ENCODE measurements at regions not wholly inside any gene's neighbourhood (a gene's known extent, or its start where the extent isn't known, plus 50 kb on each side); places are given as distances from the start of the nearest gene placed in this dataset.

DNA sequence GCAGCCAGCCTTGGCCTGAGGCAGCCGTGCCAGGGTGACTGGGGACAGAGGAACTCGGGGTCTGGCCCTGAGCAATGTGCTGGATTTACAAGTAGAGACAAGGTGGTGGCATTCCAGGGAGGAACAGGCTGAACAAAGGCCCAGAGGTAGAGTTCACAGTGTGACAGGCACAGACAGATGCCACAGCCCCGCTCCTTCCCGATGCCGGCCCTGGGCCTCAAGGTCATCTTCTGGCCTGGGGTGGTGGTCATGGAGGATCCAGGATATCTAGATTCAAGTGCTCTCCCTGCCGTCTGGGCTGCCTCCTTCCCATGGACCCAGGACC is 68.9 kb upstream of the COL13A1 start:
- Mint-ChIP-seq H3K27ac (no peak overlapping the region), H3K4me3 (no peak overlapping the region), H3K36me3 (no peaks in the 10 kb centered on the region), H3K4me1 (peaks cover 11 to 12% (median 11%) of the 10 kb centered on the region in 3 donors), H3K27me3 (peaks cover 7 to 12% of the 10 kb centered on the region in 2 donors), H3K9me3 (no peaks in the 10 kb centered on the region)
- DNase-seq = no peak
- CTCF ChIA-PET = no interaction called here
- no peaks in the 10 kb centered on the region for H3K9me3 ChIP-seq
- H3K27ac ChIP-seq (ENCODE audit: low read length) = no peak overlapping the region
- H3K36me3 ChIP-seq (ENCODE audit: control insufficient read depth in 2 of 2, extremely low read depth in 1 of 2, insufficient read depth in 1 of 2, low read length in 1 of 2) = no peaks in the 10 kb centered on the region
- POLR2A ChIA-PET = no interaction called here
- H3K27me3 ChIP-seq (replicated peaks in 1 of 2; ENCODE audit: control insufficient read depth in 2 of 2, extremely low read depth in 1 of 2, insufficient read depth in 2 of 2, low read length in 1 of 2) = peaks cover 0 to 40% of the 10 kb centered on the region in 2 experiments
- peaks cover 0 to 4% of the 10 kb centered on the region in 2 experiments for H3K4me1 ChIP-seq (ENCODE audit: control insufficient read depth in 1 of 2, extremely low read depth in 1 of 2, insufficient read depth in 2 of 2, low read length in 2 of 2)
- WGBS (ENCODE audit: insufficient coverage) = 83% methylated on average over 4 of the region's 6 CpGs
- no peak overlapping the region for H3K4me3 ChIP-seq (ENCODE audit: control insufficient read depth in 1 of 2, extremely low read depth in 1 of 2, low read length in 1 of 2)
- ATAC-seq (replicated peaks in 1 of 4) = no peak

DNA sequence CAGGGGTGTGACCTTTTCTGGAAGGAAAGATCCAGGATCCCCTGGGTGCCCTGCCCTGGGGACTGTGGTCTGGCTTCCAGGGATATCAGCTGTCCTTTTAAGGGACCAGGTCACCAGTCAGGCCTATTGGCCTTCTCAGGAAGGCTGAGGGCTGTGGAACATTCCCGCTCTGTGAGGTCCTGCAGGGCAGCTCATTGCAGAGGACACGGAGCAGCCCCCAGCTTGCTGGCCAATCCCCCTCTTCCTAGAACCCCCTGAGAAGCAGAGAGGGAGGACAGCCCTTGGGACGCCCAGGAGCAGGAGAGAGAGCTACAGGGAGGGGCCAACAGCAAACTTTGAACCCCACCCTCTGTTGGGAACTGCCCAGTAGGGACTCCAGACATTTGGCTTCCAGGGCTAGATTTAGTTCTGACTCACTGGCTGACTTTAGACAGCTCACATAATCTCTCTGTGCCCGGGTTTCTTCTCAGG is 67.9 kb upstream of the COL13A1 start:
- 83% methylated on average over 2 of the region's 4 CpGs for WGBS (ENCODE audit: insufficient coverage)
- no peaks in the 10 kb centered on the region for H3K9me3 Mint-ChIP-seq
- no peak overlapping the region for H3K27ac Mint-ChIP-seq
- H3K27me3 ChIP-seq (replicated peaks in 1 of 2; ENCODE audit: control insufficient read depth in 2 of 2, extremely low read depth in 1 of 2, insufficient read depth in 2 of 2, low read length in 1 of 2) = peaks cover 0 to 40% of the 10 kb centered on the region in 2 experiments
- ChIA-PET CTCF (no interaction called here), POLR2A (no interaction called here)
- H3K4me1 ChIP-seq (ENCODE audit: control insufficient read depth in 1 of 2, extremely low read depth in 1 of 2, insufficient read depth in 2 of 2, low read length in 2 of 2) = peaks cover 0 to 4% of the 10 kb centered on the region in 2 experiments
- DNase-seq (no peak), ATAC-seq (replicated peaks in 1 of 4) (no peak)
- H3K27ac ChIP-seq (ENCODE audit: low read length) = no peak overlapping the region
- H3K4me1 Mint-ChIP-seq = peaks cover 11 to 12% (median 11%) of the 10 kb centered on the region in 3 donors
- no peaks in the 10 kb centered on the region for H3K36me3 ChIP-seq (ENCODE audit: control insufficient read depth in 2 of 2, extremely low read depth in 1 of 2, insufficient read depth in 1 of 2, low read length in 1 of 2)
- peaks cover 4 to 7% of the 10 kb centered on the region in 2 donors for H3K27me3 Mint-ChIP-seq
- H3K9me3 ChIP-seq = no peaks in the 10 kb centered on the region
- H3K4me3 Mint-ChIP-seq = no peak overlapping the region
- H3K4me3 ChIP-seq (ENCODE audit: control insufficient read depth in 1 of 2, extremely low read depth in 1 of 2, low read length in 1 of 2) = no peak overlapping the region
- no peaks in the 10 kb centered on the region for H3K36me3 Mint-ChIP-seq

DNA sequence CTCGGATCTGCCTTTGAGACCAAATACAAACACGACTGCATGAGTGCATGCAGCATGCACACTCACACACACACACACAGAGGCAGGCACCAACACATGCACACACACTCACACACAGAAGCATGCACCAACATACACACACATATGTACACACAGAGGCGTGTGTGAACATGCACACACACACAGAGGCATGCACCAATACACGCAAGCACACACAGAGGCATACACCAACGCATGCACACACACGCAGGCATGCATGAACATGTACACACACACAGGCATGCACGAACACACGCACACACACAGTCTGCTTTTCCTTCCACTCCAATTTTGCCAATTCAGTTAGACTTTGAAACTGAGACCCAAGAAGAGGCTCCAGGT is 67.3 kb upstream of the COL13A1 start:
- Mint-ChIP-seq H3K36me3 (no peaks in the 10 kb centered on the region), H3K27ac (no peak overlapping the region), H3K9me3 (no peaks in the 10 kb centered on the region), H3K27me3 (peaks cover 4 to 7% of the 10 kb centered on the region in 2 donors), H3K4me1 (peaks cover 11 to 12% (median 11%) of the 10 kb centered on the region in 3 donors), H3K4me3 (no peak overlapping the region)
- WGBS (ENCODE audit: insufficient coverage) = 78% methylated on average over 7 of the region's 8 CpGs
- peaks cover 0 to 36% of the 10 kb centered on the region in 2 experiments for H3K27me3 ChIP-seq (replicated peaks in 1 of 2; ENCODE audit: control insufficient read depth in 2 of 2, extremely low read depth in 1 of 2, insufficient read depth in 2 of 2, low read length in 1 of 2)
- no peaks in the 10 kb centered on the region for H3K36me3 ChIP-seq (ENCODE audit: control insufficient read depth in 2 of 2, extremely low read depth in 1 of 2, insufficient read depth in 1 of 2, low read length in 1 of 2)
- CTCF ChIA-PET = no interaction called here
- POLR2A ChIA-PET = no interaction called here
- no peak overlapping the region for H3K4me3 ChIP-seq (ENCODE audit: control insufficient read depth in 1 of 2, extremely low read depth in 1 of 2, low read length in 1 of 2)
- DNase-seq (no peak), ATAC-seq (replicated peaks in 1 of 4) (no peak)
- H3K27ac ChIP-seq (ENCODE audit: low read length) = no peak overlapping the region
- peaks cover 0 to 4% of the 10 kb centered on the region in 2 experiments for H3K4me1 ChIP-seq (ENCODE audit: control insufficient read depth in 1 of 2, extremely low read depth in 1 of 2, insufficient read depth in 2 of 2, low read length in 2 of 2)
- H3K9me3 ChIP-seq = no peaks in the 10 kb centered on the region

DNA sequence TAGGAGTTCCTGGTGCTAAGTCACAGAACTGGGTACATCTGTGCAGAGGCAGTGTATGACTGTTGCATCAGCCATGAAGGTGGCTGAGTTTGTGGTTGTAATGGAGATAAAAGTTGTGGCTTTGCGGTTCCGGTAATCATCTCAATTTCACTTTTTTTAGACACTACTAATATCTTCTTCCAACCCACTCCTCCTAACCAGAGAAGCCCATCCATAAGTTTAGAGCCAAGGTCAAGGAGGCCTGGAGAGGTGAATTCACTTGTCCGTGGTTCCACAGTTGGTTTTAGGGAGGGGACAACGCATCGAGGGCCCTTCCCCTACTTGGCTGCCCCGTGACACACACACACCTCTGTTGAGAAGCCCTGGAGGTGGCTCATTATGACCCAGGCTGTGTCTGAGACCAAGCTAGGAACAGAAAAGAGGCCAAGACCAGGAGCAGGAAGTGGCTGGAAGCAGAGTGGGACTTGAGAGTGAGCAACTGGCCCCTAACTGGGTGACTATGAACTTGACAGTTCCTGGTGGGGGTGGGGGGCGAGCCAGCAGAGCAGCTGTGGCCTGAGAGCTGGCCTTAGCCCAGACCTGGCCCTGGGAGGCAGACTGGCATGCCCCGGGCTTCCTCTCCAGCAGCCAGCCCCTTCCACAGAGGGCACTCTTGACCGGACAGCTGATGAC is 66.8 kb upstream of the COL13A1 start:
- no peaks in the 10 kb centered on the region for H3K36me3 ChIP-seq (ENCODE audit: control insufficient read depth in 2 of 2, extremely low read depth in 1 of 2, insufficient read depth in 1 of 2, low read length in 1 of 2)
- H3K9me3 Mint-ChIP-seq = no peaks in the 10 kb centered on the region
- H3K4me3 ChIP-seq (ENCODE audit: control insufficient read depth in 1 of 2, extremely low read depth in 1 of 2, low read length in 1 of 2) = no peak overlapping the region
- POLR2A ChIA-PET = no interaction called here
- H3K27ac Mint-ChIP-seq = no peak overlapping the region
- ATAC-seq (replicated peaks in 1 of 4) (no peak), DNase-seq (no peak)
- peaks cover 0 to 4% of the 10 kb centered on the region in 2 experiments for H3K4me1 ChIP-seq (ENCODE audit: control insufficient read depth in 1 of 2, extremely low read depth in 1 of 2, insufficient read depth in 2 of 2, low read length in 2 of 2)
- H3K27me3 ChIP-seq (replicated peaks in 1 of 2; ENCODE audit: control insufficient read depth in 2 of 2, extremely low read depth in 1 of 2, insufficient read depth in 2 of 2, low read length in 1 of 2) = peaks cover 0 to 32% of the 10 kb centered on the region in 2 experiments
- H3K27me3 Mint-ChIP-seq = peaks cover 4 to 7% of the 10 kb centered on the region in 2 donors
- CTCF ChIA-PET = no interaction called here
- peaks cover 11 to 12% (median 11%) of the 10 kb centered on the region in 3 donors for H3K4me1 Mint-ChIP-seq
- no peak overlapping the region for H3K4me3 Mint-ChIP-seq
- no peaks in the 10 kb centered on the region for H3K9me3 ChIP-seq
- WGBS (ENCODE audit: insufficient coverage) = 48% methylated on average over 6 of the region's 9 CpGs
- H3K27ac ChIP-seq (ENCODE audit: low read length) = no peak overlapping the region
- H3K36me3 Mint-ChIP-seq = no peaks in the 10 kb centered on the region

DNA sequence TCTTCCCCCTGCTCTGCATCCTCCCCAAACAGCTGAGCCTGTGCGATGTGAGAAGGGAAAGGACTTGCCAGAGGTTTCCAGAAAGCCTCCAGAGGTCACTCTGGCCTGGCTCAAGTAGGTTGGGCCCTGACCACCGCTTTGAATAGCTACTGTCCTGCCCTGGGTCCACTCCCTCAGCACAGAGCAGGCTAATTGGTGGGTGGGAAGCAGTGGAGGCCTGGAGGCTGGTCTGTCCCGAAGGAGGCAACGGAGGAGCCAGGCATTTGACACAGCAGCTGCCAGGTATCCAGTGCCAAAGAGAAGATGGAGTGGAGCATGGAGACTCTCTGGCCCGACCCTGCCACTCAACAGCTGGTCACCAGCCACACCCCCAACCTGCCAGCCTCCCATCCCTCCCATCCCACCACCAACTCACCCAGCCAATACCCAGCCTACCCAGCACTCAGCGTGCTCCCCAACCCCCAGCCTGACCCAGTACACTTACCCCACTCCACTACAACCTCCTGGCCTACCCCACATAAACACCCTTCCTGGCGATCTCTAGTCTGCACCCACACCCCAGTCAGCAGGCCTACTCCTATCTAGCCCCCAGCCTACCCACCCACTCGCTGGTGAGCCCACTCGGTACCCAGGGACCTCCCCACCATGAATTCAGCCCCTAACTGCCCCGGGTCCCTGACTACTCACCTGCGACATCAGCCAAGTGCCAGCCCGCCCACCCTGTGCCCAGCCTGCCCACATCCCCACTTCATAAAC is 64.6 kb upstream of the COL13A1 start:
- 73% methylated on average over 11 of the region's 12 CpGs for WGBS (ENCODE audit: insufficient coverage)
- H3K27me3 ChIP-seq (replicated peaks in 1 of 2; ENCODE audit: control insufficient read depth in 2 of 2, extremely low read depth in 1 of 2, insufficient read depth in 2 of 2, low read length in 1 of 2) = peaks cover 0 to 19% of the 10 kb centered on the region in 2 experiments
- Mint-ChIP-seq H3K27ac (no peak overlapping the region), H3K4me1 (peaks cover 11 to 12% (median 11%) of the 10 kb centered on the region in 3 donors), H3K4me3 (no peak overlapping the region), H3K27me3 (peaks cover 3 to 13% of the 10 kb centered on the region in 2 donors), H3K9me3 (no peaks in the 10 kb centered on the region), H3K36me3 (no peaks in the 10 kb centered on the region)
- ChIA-PET CTCF (no interaction called here), POLR2A (no interaction called here)
- no peaks in the 10 kb centered on the region for H3K9me3 ChIP-seq
- no peak overlapping the region for H3K27ac ChIP-seq (ENCODE audit: low read length)
- ATAC-seq (replicated peaks in 1 of 4) = no peak
- no peaks in the 10 kb centered on the region for H3K36me3 ChIP-seq (ENCODE audit: control insufficient read depth in 2 of 2, extremely low read depth in 1 of 2, insufficient read depth in 1 of 2, low read length in 1 of 2)
- no peak for DNase-seq
- no peak overlapping the region for H3K4me3 ChIP-seq (ENCODE audit: control insufficient read depth in 1 of 2, extremely low read depth in 1 of 2, low read length in 1 of 2)
- H3K4me1 ChIP-seq (ENCODE audit: control insufficient read depth in 1 of 2, extremely low read depth in 1 of 2, insufficient read depth in 2 of 2, low read length in 2 of 2) = peaks cover 0 to 4% of the 10 kb centered on the region in 2 experiments

DNA sequence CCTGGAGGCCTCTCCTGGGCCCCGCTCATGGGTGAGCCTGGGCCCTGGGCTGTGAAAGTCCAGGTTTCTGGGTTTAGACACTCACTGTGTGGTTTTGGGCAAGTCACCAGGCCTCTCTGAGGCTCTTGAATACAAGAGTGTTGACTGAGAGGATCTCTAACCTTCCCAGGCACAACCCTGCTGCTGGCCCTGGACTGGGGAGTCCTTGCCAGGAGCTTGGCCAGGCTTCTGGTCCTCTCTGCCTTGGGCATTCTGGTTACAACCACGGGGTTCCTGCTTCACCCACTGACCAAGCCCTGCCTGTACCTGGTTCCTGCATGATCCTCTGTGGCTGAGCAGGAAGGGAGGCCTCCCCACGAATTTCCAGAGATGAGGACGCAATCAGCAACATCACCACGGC is 63.6 kb upstream of the COL13A1 start:
- WGBS (ENCODE audit: insufficient coverage) = 62% methylated on average over 5 of the region's 5 CpGs
- no peak overlapping the region for H3K27ac Mint-ChIP-seq
- peaks cover 0 to 12% of the 10 kb centered on the region in 2 experiments for H3K27me3 ChIP-seq (replicated peaks in 1 of 2; ENCODE audit: control insufficient read depth in 2 of 2, extremely low read depth in 1 of 2, insufficient read depth in 2 of 2, low read length in 1 of 2)
- CTCF ChIA-PET = no interaction called here
- no peak overlapping the region for H3K27ac ChIP-seq (ENCODE audit: low read length)
- H3K27me3 Mint-ChIP-seq = peaks cover 4 to 10% of the 10 kb centered on the region in 2 donors
- H3K36me3 Mint-ChIP-seq = no peaks in the 10 kb centered on the region
- ATAC-seq (replicated peaks in 1 of 4) = no peak
- no peaks in the 10 kb centered on the region for H3K9me3 Mint-ChIP-seq
- peaks cover 11 to 12% (median 11%) of the 10 kb centered on the region in 3 donors for H3K4me1 Mint-ChIP-seq
- POLR2A ChIA-PET = no interaction called here
- H3K36me3 ChIP-seq (ENCODE audit: control insufficient read depth in 2 of 2, extremely low read depth in 1 of 2, insufficient read depth in 1 of 2, low read length in 1 of 2) = no peaks in the 10 kb centered on the region
- H3K4me3 ChIP-seq (ENCODE audit: control insufficient read depth in 1 of 2, extremely low read depth in 1 of 2, low read length in 1 of 2) = no peak overlapping the region
- peaks cover 0 to 4% of the 10 kb centered on the region in 2 experiments for H3K4me1 ChIP-seq (ENCODE audit: control insufficient read depth in 1 of 2, extremely low read depth in 1 of 2, insufficient read depth in 2 of 2, low read length in 2 of 2)
- DNase-seq = no peak
- no peak overlapping the region for H3K4me3 Mint-ChIP-seq
- H3K9me3 ChIP-seq = no peaks in the 10 kb centered on the region
